GM19025 (cell line): ENCODE measurements at regions not wholly inside any gene's neighbourhood (a gene's known extent, or its start where the extent isn't known, plus 50 kb on each side); places are given as distances from the start of the nearest gene placed in this dataset.
A peak's percentile ranks its signal among the peaks of the same experiment; 100 is the strongest.

Experiments used
- ATAC-seq: cut with Tn5 transposase; IDR thresholded peaks from one replicate; pipeline ENCODE4 v1.9.1; 2021; ENCODE audit warnings: mild to moderate bottlenecking, low read depth, moderate library complexity; ENCODE audit not compliant: unreplicated experiment

GRCh38 chr15:39156166-39156565, 424.7 kb upstream of the THBS1 start:
- ATAC-seq = no peak

- no peak for ATAC-seq
Measured at GRCh38 chr15:39156646-39157250, 424.1 kb upstream of the THBS1 start.

DNA sequence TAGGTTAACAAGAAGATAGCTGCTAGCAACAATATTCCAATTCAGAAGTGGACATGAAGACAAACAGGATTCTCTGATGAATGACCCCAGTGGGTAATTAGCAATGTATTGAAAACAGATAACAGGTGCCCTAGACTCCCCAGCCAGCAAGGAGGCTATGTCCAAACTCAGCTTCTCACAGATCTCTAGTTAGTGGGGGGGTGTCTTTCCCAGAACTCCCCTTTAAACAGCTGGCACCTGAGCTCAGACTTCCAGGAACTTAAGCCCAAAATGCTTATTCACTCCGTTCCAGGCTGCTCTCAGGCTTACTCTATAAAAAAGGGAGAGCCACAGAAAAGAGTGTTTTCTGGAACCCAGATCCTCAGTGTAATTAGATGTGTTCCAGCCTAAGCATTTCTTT, 423.0 kb upstream of the THBS1 start:
- no peak for ATAC-seq

DNA sequence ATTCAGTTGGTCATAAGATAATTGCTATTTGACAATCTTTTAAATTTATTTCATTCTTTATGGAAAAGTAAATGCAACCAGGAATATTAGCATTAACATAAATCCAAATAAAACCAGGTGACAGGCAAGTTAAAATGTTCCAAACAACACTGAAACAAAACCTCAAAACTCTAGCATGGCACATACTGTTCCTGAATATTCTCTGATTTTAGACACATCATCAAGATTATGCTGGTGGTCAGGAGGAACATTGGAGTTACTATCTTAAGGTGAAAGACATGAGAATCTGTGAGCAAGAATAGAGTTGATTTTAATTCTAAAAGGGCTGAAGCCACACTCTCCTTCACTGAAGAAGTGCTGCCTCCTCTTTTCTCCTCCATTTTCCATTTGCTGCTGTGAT, 421.0 kb upstream of the THBS1 start:
- no peak for ATAC-seq

GRCh38 chr15:39161096-39161495, 419.8 kb upstream of the THBS1 start:
- no peak for ATAC-seq

DNA sequence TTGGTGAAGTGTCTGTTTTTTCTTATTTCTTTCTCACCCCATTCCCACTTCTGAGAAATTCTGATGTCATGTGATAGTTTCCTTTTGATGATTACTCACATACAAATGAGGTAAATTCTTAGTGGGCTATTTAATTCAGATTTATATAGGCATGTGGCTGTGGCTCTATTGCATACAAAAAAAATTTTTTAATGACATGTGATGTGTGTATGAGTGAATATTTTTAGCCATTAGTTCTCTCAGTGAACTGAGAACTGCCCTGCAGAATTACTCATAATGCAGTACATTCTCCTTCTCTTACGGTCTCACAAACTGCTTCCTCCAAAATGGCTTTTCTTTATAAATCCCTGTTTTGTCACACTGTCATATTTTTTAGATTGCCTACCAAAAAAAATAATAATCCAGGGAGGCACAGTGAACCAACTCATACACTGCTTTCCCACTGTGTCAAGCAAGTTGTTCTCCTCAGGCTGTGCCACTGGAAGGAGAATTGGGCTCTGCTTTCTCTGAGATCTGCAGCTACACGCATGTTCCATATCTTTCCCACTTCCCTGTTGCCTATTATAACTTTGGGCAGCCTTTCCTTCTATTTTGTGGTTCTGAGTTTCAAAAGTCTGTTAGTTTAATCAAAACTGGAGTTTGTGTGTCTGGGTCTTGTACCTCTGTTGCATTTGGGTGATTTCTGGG, 415.7 kb upstream of the THBS1 start:
- ATAC-seq = no peak

GRCh38 chr15:39167164-39168058, 413.5 kb upstream of the THBS1 start:
- ATAC-seq = no peak

DNA sequence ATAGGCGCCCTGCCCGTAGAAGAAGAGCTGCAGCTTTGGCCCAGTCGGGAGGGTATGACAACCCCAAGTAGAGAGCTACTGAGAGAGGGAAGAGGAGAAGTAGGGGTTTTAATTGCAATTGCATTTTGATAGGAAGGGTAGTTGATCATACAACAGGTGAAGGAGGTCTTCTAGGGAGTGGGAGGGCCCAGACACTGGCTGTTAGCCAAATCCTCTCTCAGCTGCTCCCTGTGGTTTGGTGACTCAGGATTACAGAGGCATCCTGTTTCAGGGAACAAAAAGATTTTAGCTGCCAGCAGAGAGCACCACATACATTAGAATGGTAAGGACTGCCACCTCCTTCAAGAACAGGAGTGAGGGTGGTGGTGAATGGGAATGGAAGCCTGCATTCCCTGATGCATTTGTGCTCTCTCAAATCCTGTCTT, 408.9 kb upstream of the THBS1 start:
- ATAC-seq = no peak

GRCh38 chr15:39172380-39173281, 408.2 kb upstream of the THBS1 start:
- no peak for ATAC-seq

DNA sequence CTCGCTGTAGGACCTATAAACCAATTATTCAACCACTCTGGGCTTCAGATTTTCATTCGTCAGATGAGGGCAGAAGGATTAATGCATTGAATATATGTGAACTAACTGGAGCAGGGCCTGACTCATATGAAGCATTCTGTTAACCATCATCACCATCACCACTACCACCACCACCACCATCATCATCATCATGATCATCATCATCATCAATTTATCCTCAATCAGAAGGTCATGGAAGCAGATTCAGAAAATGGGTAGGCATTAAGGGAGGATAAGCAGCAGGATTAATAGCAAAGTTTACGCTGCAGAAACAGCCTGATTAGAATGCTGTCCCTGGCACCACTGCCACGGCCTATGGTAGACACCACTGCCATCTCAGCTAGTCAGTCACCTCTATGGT, 407.5 kb upstream of the THBS1 start:
- no peak for ATAC-seq

DNA sequence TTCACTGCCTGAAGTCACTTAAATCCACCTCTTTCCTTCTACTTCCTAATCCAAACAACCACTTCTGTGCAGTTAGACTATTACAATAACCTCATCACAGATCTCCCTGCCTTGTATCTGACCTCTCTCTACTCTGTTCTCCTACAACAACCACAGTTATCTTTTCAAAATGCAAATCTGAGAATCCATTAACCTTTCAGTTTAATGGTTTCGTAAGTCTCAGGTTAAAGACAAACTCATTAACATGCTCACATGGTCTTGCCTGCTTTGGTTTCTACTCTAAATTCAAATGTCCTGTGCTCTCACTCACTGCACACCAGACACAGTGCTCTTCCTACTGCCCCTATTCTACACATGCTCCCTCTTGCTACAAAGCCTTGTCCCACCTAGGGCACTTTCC, 406.5 kb upstream of the THBS1 start:
- ATAC-seq = peak; percentile 46

- no peak for ATAC-seq
Measured at GRCh38 chr15:39176030-39176429, 404.8 kb upstream of the THBS1 start.

DNA sequence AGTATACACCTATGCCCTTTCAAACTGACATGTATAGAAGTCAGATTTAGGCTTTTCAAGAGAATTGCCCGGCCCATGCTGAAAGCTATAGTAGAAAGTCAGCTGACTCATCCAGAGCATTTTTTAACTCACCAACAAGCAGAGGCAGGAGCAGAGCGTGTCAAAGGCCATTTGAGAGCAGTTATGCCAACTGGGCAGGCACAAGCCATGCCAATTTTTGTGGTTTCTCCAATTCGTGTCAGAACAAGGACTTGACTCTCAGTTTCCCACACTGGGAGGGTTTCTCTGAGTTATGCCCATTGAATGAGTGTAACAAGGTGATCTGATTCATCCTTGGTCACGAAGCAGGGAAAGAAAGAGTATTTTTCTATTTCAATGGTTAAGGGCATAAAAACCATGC, 403.3 kb upstream of the THBS1 start:
- ATAC-seq = no peak

- ATAC-seq = no peak
Measured at GRCh38 chr15:39180030-39180429, 400.8 kb upstream of the THBS1 start.

GRCh38 chr15:39180483-39180933, 400.4 kb upstream of the THBS1 start:
- no peak for ATAC-seq

DNA sequence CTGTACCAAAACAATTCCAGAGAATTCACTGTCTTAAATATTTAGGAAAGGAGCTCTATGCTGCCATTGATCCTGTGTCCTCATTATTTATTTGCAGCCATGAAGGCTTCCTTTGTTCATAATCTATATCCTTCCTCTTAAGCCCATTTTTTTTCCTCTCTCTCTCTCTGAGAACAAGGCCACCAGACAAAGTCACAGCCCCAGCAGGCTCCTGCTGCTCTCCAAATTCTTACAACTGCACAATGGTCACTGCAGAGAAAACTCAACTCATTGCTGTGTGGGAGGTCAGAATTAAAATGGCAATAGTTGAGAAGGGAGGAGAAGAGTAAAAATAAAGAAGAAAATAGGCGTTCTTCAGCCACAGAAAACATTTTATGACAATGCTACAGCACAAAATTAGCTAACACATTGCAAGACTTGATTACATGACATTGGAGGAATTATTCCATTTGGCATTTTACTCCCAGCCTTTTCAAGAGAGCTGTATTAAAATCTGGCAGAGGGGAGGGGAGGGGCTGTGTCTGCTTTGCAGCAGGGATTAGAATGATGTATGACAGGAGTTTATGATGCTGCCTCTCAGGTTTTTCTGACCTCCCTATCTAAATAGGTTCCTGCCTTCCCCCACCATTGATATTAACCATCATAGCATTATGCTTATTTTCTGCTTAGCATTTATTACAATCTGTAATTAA, 399.7 kb upstream of the THBS1 start:
- no peak for ATAC-seq

DNA sequence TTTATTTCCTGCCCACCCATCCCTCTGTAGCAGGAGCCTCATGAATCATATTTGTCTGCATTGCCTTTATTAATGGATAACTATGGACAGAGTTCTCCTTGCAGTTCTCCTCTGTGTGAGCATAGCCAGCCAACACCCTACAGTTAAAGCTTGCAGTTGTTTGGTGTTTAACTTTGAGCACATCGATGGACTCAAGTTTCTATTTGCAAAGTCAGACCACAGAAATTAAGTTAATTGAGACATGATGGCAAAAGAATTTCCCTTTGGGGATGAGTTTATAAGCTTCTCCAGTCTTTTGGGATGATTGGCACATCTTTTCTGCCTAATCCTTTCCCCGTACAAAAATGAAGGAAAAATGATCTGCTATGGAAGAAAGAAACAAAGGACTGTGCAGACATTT, 398.9 kb upstream of the THBS1 start:
- no peak for ATAC-seq

- ATAC-seq = no peak
Measured at GRCh38 chr15:39183164-39183881, 397.6 kb upstream of the THBS1 start.

- ATAC-seq = no peak
Measured at GRCh38 chr15:39184701-39185390, 396.0 kb upstream of the THBS1 start.
